OCI-LY1 (cell line): ENCODE measurements at regions not wholly inside any gene's neighbourhood (a gene's known extent, or its start where the extent isn't known, plus 50 kb on each side); places are given as distances from the start of the nearest gene placed in this dataset.

Source experiments
- CTCF ChIP-seq: fragments of 200-600 bp; sonication (generic), shearing (Covaris generic); IDR thresholded peaks from 2 replicates; pipeline ENCODE4 v1.5.1; 2017; ENCODE audit warnings: mild to moderate bottlenecking, antibody characterized with exemption, low read length, moderate library complexity, mixed read lengths
- EZH2 ChIP-seq: fragments of 200-600 bp; sonication (generic), shearing (Covaris generic); IDR thresholded peaks from 2 replicates; pipeline ENCODE4 v1.8.0; 2017; ENCODE audit warnings: borderline replicate concordance, mixed run types, mild to moderate bottlenecking, antibody characterized with exemption, low read length, moderate library complexity, mixed read lengths

GRCh38 chr6:14290041-14290771, 172.6 kb downstream of the CD83 start:
- TF ChIP-seq CTCF (no peak), EZH2 (no peak)
